SHP77 treated with DMSO at 0.1 percent for 48 hours (cell line): ENCODE measurements at regions not wholly inside any gene's neighbourhood (a gene's known extent, or its start where the extent isn't known, plus 50 kb on each side); places are given as distances from the start of the nearest gene placed in this dataset.

ENCODE experiments used
- DNase-seq: peaks from one replicate; lab custom pipeline; 2025; lab: John Stamatoyannopoulos, UW

GRCh38 chr7:94236960-94237359 lies 157.7 kb upstream of the COL1A2 start:
- no peak for DNase-seq

GRCh38 chr7:94237417-94237816 lies 157.3 kb upstream of the COL1A2 start:
- DNase-seq: no peak

GRCh38 chr7:94239661-94240234 lies 154.9 kb upstream of the COL1A2 start:
- DNase-seq: no peak

GRCh38 chr7:94240902-94241301 lies 153.8 kb upstream of the COL1A2 start:
- DNase-seq: no peak

- no peak for DNase-seq
Measured at GRCh38 chr7:94241402-94241925, 153.2 kb upstream of the COL1A2 start.

GRCh38 chr7:94243066-94243711 lies 151.5 kb upstream of the COL1A2 start:
- DNase-seq: no peak

- DNase-seq: no peak
Measured at GRCh38 chr7:94244760-94245159, 149.9 kb upstream of the COL1A2 start.

GRCh38 chr7:94245500-94245899 lies 149.2 kb upstream of the COL1A2 start:
- DNase-seq: no peak

- no peak for DNase-seq
Measured at GRCh38 chr7:94247970-94248369, 146.7 kb upstream of the COL1A2 start.

GRCh38 chr7:94249631-94250030 lies 145.1 kb upstream of the COL1A2 start:
- no peak for DNase-seq

- DNase-seq: no peak
Measured at GRCh38 chr7:94250124-94250523, 144.6 kb upstream of the COL1A2 start.

GRCh38 chr7:94250987-94251386 lies 143.7 kb upstream of the COL1A2 start:
- no peak for DNase-seq

GRCh38 chr7:94252124-94252523 lies 142.6 kb upstream of the COL1A2 start:
- DNase-seq: no peak

GRCh38 chr7:94252971-94253370 lies 141.7 kb upstream of the COL1A2 start:
- no peak for DNase-seq

GRCh38 chr7:94253686-94254085 lies 141.0 kb upstream of the COL1A2 start:
- no peak for DNase-seq

- DNase-seq: no peak
Measured at GRCh38 chr7:94258418-94259300, 136.0 kb upstream of the COL1A2 start.

GRCh38 chr7:94261067-94261466 lies 133.6 kb upstream of the COL1A2 start:
- DNase-seq: no peak

- no peak for DNase-seq
Measured at GRCh38 chr7:94264756-94265155, 129.9 kb upstream of the COL1A2 start.

GRCh38 chr7:94265456-94265855 lies 129.2 kb upstream of the COL1A2 start:
- no peak for DNase-seq

GRCh38 chr7:94266238-94266644 lies 128.5 kb upstream of the COL1A2 start:
- DNase-seq: no peak

- no peak for DNase-seq
Measured at GRCh38 chr7:94270772-94271171, 123.9 kb upstream of the COL1A2 start.

- no peak for DNase-seq
Measured at GRCh38 chr7:94272821-94273583, 121.7 kb upstream of the COL1A2 start.
